ENCODE measurements at regions not wholly inside any gene's neighbourhood (a gene's known extent, or its start where the extent isn't known, plus 50 kb on each side); places are given as distances from the start of the nearest gene placed in this dataset.

DNA sequence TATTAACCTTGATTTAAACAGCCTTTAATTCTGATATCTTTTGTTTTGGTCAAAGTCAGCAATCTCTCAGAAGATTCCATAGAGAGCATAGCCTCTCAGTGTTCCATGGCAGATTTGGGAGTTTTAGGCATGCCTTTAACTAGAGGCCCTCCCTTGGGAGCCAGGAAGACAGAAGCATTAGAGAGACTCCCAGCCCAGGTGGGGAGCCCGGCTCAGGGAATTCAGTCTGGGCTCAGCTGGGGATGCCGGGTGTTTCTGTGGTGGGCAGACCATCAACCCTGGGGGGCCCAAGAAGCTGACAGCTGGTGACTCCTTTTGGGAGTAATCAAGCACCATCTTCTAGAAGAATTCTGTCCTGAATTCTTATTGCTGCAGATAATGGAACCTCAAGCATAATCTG lies 99.7 kb upstream of the CELF4 start:
- no peak for DNase-seq

DNA sequence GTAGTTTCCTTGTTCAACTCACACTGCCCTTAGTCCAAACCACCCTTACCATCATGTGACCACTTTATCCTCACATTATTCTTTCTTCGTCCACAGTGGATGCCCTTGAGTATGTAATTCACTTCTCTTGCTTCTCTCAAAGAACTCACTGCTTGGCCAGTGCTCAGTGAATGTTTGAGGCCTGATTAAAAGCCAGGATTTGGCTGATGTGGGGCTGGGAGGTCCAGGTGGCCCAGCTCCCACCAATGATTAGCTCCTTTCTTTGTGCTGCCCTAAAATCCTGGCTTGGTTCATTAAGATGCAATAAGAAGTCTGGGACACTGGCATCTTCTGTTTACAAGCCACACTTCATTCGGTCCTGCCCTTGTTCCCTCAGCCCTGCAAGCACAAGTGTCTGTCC lies 97.8 kb upstream of the CELF4 start:
- no peak for DNase-seq

- DNase-seq = no peak
Measured at GRCh38 chr18:37662546-37663339, 97.1 kb upstream of the CELF4 start.

GRCh38 chr18:37662099-37662498 lies 96.5 kb upstream of the CELF4 start:
- no peak for DNase-seq

- no peak for DNase-seq
Measured at GRCh38 chr18:37661478-37661877, 95.9 kb upstream of the CELF4 start.

DNA sequence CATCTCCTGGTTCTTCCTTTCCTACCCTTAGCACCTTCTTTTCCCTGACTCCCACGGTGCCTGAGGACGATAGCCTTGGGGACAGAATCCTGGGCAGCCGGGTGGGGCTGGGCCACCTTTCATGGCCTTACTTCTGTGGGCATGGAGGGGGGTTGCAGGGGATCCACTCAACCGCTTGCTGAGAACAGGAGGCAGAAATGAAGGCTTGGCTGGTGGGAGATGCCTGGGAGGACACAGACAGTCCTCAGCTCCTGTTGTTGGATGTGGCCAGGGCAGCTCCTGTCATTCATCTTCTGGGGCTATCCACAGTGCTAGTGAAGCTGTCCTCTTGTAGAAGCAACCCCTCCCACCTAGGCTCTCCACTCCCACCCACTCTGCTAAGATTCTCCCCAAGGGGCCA lies 95.5 kb upstream of the CELF4 start:
- DNase-seq = no peak

DNA sequence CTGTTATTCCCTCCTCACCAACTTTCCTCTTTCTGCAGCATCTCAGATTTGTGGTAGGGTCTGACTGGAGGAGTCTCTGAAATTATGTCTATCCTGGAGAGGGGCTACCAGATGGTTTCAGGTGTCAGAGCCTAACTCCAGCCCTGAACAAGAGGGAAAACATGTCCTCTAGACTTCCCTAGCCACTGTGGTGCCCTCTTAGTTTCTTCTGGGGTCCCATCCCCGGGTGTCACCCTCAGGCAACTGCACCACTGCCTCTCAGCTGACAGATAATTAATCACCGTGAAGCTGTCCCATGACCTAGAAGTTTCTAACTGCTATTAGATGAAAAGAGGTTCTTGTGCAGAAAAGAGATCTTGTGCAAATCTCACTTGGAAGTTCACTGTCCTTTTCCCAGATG lies 95.1 kb upstream of the CELF4 start:
- DNase-seq = no peak

DNA sequence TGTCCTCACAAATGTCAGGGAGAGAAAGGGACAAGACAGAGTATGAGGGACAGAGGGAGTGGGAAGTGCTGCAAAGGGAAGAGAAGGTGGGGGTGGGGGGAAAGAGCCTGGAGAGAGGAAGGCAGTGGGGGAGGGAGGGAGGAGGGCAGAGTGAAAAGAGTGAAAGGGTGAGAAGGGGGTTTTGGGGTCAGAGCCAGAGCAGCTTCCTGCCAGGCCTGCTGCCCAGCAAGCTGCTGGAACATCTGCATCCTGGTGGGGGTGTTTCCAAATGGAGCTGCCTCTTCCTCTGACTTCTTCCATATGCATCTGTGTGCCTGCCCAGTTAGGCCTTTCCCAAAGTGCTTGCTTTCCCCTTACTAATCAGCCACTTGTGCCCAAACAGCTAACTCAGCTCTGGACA lies 94.3 kb upstream of the CELF4 start:
- DNase-seq = no peak

DNA sequence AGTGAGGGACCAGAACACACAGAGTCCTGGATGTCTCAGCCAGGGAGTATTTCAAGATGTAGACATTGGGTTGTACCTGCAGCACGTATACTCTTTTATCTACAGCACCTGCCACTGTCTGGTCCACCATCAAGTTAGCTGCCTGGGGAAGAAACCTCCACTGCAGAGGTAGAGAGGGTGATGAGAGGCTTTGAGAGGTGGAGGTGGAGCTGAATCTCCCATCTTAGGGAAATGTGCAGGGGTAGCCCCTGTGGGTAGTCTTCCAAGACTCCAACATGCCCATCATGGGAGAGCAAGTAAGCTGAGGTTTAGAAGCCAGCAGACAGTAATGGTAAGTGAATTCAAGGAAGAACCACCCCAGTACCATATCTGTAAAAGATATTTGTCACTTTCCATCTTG lies 93.3 kb upstream of the CELF4 start:
- DNase-seq = no peak

GRCh38 chr18:37657493-37657892 lies 91.9 kb upstream of the CELF4 start:
- DNase-seq = no peak

DNA sequence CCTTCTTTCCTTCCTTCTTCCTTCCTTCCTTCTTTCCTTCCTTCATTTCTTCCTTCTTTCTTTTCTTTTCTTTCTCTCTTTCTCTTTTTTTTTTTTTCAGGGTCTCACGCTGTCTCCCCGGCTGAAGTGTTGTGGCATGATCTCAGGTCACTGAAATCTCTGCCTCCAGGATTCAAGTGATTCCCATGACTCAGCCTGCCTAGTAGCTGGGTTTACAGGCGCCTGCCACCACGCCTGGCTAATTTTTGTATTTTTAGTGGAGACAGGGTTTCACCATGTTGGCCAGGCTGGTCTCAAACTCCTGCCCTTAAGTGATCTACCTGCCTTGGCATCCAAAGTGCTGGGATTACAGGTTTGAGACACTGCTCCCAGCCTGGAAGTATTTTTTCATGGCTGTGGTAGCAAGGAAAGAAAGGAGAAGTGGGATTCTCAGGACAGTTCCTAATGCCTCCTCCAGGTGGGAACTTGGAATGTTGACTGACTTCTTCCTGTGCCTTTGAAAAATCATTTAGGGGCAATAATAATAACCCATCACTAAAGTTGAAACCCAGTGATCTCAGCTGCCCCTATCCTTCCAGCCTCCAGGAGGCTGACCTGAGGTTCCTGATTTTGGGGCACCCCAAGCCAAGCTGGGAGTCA lies 89.3 kb upstream of the CELF4 start:
- no peak for DNase-seq

DNA sequence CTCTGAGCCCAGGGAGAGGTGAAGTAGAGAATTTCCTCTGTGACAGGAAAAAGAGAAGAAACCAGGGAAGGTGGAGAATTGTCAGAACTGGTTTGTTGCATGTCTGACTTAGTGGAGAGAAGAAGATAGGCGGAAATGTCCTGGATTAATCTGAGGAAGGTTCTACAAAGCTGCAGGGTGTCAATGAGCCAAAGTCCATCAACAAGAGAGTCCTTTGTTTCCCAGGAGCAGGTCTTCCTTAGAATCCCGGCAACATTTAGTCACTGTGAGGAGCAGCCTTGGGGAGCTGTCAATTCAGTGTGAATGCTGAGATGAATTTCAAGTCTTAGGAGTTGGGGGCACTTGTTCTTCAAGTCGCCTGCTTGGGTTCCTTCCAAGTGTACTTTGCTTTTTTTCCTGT lies 88.4 kb upstream of the CELF4 start:
- no peak for DNase-seq

DNA sequence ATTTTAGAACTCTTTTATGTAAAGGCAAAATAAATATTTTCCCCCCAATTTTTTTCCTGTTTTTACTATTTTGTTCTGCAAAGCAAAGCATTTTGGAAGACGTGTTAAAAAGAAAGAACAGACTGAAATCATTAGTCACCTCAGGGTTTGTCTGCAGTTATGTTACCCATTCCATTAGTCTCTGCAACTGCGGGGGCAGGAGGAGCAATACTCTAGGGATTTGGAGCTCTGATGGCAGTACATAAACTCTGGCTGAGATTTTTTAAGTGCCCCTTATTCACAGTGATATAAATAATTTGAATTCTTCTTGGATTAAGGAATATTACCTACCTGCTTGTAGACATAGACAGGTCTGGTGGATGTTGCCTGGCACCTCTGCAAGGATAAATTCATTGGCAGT lies 88.0 kb upstream of the CELF4 start:
- no peak for DNase-seq

DNA sequence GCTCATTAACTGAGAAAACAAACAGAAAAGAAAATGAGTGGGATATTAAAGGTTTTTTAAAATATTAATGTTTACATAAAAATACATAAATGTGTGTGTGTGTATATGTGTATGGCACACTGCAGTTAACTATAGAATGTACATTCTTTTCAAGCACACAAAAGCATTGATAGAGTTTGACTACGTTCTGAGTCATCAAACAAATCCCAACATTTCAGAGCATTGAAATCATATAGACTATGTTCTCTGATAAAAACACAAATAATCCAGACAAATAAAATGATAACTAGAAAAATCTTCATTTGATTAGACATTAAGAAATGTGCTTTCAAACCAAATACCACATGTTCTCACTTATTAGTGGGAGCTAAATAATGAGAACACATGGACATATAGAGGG lies 84.3 kb upstream of the CELF4 start:
- DNase-seq = no peak

DNA sequence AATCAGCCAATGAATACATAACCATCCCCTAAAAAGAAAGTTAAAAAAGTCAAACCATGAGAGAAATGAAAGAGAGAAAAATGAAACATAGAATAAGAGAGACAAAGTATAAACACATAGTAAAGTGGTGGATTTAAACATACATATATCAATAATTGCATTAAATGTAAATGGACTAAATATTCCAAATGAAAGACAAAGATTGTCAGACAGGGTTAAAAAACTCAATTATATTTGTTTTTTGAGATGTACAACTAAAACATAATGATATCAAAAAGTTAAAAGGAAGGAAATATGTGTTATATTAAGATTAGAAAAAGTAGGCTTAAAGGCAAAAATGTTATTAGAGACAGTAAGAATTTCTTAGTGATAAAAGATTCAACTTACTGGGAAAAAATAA lies 83.8 kb upstream of the CELF4 start:
- DNase-seq = no peak

DNA sequence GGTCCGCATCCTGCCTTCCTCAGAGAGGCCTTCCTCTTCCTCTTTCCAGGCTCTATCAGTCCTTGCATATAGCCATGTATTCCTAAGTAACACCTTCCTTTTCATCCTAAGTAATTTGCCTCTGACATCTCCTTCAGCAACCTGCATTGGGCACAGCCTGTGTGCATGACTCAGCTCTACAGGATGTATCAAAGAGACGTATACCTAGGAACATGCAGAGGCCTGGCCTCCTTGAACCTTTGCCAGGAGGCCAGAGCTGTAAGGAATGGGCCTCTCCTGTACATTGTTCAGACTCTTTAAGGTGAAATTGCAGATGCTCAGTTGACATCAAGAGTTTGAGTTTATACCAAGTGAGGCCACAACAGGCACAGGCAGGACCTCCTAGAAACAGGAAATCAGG lies 76.0 kb upstream of the CELF4 start:
- DNase-seq = no peak

GRCh38 chr18:37640504-37640903 lies 74.9 kb upstream of the CELF4 start:
- no peak for DNase-seq

- DNase-seq = no peak
Measured at GRCh38 chr18:37639846-37640245, 74.2 kb upstream of the CELF4 start.

DNA sequence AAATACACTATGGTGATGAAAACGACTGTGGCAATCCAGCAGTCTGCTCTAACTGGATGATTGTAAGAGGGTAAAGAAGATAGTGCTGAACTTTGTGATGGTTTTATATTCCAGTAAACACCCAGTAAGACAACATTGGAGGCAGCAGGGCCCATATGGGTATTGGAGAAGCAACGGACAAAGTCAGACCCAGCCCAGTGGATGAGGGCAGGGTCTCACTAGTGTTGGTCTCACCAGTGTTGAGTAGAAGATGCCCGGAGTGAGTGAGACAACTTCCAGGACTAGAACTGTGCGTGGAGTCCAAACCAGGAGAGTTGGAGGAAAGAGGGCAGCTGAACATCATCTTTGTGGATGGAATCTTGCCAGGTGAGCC lies 71.9 kb upstream of the CELF4 start:
- DNase-seq = no peak

GRCh38 chr18:37636831-37637477 lies 71.4 kb upstream of the CELF4 start:
- no peak for DNase-seq

DNA sequence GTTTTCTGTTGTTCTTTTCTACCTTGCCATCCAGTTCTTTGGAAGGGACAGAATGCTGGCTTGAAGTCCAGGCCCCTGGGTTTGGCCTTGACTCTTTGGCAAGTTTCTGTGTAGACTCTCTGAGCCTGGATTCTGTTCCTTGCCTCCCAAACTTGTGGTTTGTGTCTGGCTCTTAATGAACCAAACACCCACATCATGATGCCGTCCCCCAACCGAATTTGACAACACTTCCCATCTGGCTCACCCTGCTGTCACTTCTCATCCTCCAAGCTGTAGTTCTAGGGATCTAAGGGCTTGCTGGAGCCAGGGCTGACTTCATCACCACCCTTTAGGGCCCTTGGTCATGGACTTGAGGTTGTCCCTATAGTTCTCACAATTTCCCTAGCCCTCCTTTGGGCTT lies 68.9 kb upstream of the CELF4 start:
- no peak for DNase-seq

DNA sequence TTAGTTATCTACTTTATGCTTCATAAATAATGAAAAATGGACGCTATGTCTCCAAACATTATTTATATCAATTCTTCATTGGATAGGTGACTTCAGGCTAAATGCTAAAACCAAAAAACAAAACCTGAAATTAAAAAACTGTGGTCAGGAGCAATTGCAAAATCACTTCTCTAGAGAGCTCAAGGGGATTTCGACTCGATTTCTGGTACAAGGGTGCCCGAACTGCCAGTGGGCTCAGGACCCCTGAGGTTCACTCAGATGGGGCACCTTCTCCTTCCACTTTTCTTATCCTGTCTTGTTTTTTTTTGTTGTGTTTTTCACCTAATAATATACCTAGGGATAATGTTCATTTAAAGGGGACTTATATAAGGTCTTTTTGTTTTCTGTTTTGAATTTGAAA lies 65.8 kb upstream of the CELF4 start:
- DNase-seq = no peak

- no peak for DNase-seq
Measured at GRCh38 chr18:37630334-37630733, 64.7 kb upstream of the CELF4 start.

DNA sequence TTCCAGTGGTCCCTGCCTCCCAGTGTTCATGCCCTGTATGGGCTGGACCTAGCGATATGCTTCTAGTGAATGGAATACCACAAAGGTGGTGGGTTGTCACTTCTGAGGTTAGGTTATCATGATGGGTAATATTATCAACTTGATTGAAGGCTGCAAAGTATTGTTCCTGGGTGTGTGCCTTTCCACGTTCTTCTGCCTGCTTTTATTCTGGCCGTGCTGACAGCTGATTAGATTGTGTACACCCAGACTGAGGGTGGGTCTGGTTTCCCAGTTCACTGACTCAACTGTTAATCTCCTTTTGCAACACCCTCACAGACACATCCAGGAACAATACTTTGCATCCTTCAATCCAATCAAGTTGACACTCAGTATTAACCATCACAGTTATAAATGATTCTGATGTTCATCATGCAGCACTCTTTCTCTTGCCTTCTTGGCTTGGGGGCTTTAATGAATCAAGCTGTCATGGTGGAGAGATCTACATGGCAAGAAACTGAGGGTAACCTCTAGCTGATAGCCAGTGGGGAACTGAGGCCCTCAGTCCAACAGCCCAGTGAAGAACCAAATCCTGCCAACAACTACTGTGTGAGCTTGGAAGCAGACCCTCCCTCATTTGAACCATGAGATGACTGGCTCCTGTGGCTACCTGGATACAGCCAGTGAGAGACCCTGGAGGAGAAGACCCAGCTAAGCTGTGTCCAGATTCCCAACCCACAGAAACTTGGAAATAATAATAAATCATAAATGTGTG lies 63.0 kb upstream of the CELF4 start:
- DNase-seq = no peak
